Ascending aorta (tissue), 2 donors: ENCODE measurements at regions not wholly inside any gene's neighbourhood (a gene's known extent, or its start where the extent isn't known, plus 50 kb on each side); places are given as distances from the start of the nearest gene placed in this dataset.

Source experiments
- DNase-seq, 2 donors: peaks; one replicate each; pipeline ENCODE4 v3.0.0-alpha.2; 2019; ENCODE audit warnings: low spot score in 2 of 2
- H3K27ac ChIP-seq, 2 donors: fragments of 200-600 bp; sonication (generic); one replicate each; pipeline ENCODE4 v1.5.1; 2016 to 2017; ENCODE audit warnings: mild to moderate bottlenecking in 1 of 2
- H3K27me3 ChIP-seq: fragments of 200-600 bp; sonication (generic); one replicate; pipeline ENCODE4 v1.5.1; 2017
- H3K36me3 ChIP-seq, 2 donors: fragments of 200-600 bp; sonication (generic); one replicate each; pipeline ENCODE4 v1.5.1; 2016
- H3K4me1 ChIP-seq, 2 donors: fragments of 200-600 bp; sonication (generic); one replicate each; pipeline ENCODE4 v1.5.1; 2016 to 2017; ENCODE audit warnings: mild to moderate bottlenecking in 1 of 2
- H3K4me3 ChIP-seq, 2 donors: fragments of 200-600 bp; sonication (generic); one replicate each; pipeline ENCODE4 v1.5.1; 2016 to 2017; ENCODE audit warnings: mild to moderate bottlenecking in 1 of 2
- H3K9me3 ChIP-seq, 2 donors: fragments of 200-600 bp; sonication (generic); one replicate each; pipeline ENCODE4 v1.5.1; 2016
- intact Hi-C: fragments of 100-400 bp; cut with DNase I; formaldehyde crosslinking; loops from one replicate; pipeline ENCODE4 v1.15.1; 2023
- TF ChIP-seq, protein P1 (sequence below), 3 experiments: fragments of 200-600 bp in 2 of 3; fragments of 450-650 bp in 1 of 3; sonication (generic) in 2 of 3; IDR thresholded peaks; one replicate each; pipeline ENCODE4 v1.5.1; 2016 to 2019; ENCODE audit warnings: antibody characterized with exemption in 3 of 3, mild to moderate bottlenecking in 1 of 3, moderate library complexity in 1 of 3

DNA sequence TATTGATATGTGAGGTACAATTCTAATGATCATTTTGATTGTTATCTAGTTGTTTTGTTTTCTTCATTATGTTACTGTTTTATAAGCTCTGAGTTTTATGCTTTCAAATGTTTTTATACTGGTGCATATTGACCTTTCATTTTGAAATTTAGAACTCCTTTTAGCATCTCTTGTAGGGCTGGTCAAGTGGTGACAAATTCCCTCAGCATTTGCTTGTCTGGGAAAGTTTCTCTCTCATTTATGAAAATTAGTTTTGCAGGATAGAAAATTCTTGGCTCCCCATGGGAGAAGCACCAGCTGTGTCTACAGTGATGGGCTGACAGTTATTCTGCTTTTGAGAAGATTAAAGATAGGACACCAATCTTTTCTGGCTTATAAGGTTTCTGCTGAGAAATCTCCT is 105.3 kb upstream of the SPRY1 start:
- TF ChIP-seq, protein P1, sequence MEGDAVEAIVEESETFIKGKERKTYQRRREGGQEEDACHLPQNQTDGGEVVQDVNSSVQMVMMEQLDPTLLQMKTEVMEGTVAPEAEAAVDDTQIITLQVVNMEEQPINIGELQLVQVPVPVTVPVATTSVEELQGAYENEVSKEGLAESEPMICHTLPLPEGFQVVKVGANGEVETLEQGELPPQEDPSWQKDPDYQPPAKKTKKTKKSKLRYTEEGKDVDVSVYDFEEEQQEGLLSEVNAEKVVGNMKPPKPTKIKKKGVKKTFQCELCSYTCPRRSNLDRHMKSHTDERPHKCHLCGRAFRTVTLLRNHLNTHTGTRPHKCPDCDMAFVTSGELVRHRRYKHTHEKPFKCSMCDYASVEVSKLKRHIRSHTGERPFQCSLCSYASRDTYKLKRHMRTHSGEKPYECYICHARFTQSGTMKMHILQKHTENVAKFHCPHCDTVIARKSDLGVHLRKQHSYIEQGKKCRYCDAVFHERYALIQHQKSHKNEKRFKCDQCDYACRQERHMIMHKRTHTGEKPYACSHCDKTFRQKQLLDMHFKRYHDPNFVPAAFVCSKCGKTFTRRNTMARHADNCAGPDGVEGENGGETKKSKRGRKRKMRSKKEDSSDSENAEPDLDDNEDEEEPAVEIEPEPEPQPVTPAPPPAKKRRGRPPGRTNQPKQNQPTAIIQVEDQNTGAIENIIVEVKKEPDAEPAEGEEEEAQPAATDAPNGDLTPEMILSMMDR (IDR thresholded peaks at IDR 0.05): no peak
- Histone ChIP-seq H3K4me1 (no peaks in the 10 kb centered on the region), H3K27me3 (no peaks in the 10 kb centered on the region), H3K9me3 (peaks cover 7 to 22% of the 10 kb centered on the region in 2 donors), H3K27ac (no peak overlapping the region), H3K4me3 (no peak overlapping the region), H3K36me3 (no peaks in the 10 kb centered on the region)
- no peak for DNase-seq
- intact Hi-C loops: no loop called here

GRCh38 chr4:123297836-123298235 is 98.8 kb upstream of the SPRY1 start:
- intact Hi-C loops: no loop called here
- Histone ChIP-seq H3K4me3 (no peak overlapping the region), H3K36me3 (no peaks in the 10 kb centered on the region), H3K27me3 (no peaks in the 10 kb centered on the region), H3K9me3 (no peaks in the 10 kb centered on the region), H3K4me1 (peaks cover 0 to 9% of the 10 kb centered on the region in 2 donors), H3K27ac (no peak overlapping the region)
- DNase-seq: no peak
- TF ChIP-seq, protein P1 (IDR thresholded peaks at IDR 0.05): no peak

GRCh38 chr4:123298261-123298660 is 98.3 kb upstream of the SPRY1 start:
- no peak overlapping the region for H3K27ac ChIP-seq
- TF ChIP-seq, protein P1 (IDR thresholded peaks at IDR 0.05): no peak

DNA sequence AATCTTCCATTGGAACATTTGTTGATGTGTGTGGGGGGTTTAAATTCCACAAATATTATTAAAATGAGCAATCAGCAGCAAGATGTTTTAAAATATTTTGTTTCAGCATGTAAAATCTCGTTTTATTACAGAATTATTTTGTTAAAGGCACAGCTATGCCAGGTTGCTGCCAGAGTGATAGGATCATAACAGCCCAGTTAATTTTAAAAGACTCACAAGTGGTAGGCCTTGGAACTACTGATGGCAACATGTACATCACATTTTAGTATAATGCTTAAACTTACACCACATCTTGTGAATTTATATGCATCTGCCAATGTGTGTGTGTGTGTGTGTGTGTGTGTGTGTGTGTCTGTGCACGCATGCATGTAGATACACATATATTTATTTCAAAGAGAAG is 97.8 kb upstream of the SPRY1 start:
- Histone ChIP-seq H3K27me3 (no peaks in the 10 kb centered on the region), H3K27ac (no peak overlapping the region), H3K4me1 (peaks cover 0 to 9% of the 10 kb centered on the region in 2 donors), H3K4me3 (no peak overlapping the region), H3K9me3 (no peaks in the 10 kb centered on the region), H3K36me3 (no peaks in the 10 kb centered on the region)
- TF ChIP-seq, protein P1 (IDR thresholded peaks at IDR 0.05): no peak
- no peak for DNase-seq
- intact Hi-C loops: no loop called here

More at GRCh38 chr4:123298261-123298660, 98.3 kb upstream of the SPRY1 start:
- intact Hi-C loops: no loop called here
- H3K4me1 ChIP-seq: peaks cover 0 to 9% of the 10 kb centered on the region in 2 donors
- no peak overlapping the region for H3K4me3 ChIP-seq
- H3K36me3 ChIP-seq: no peaks in the 10 kb centered on the region
- no peaks in the 10 kb centered on the region for H3K27me3 ChIP-seq
- no peaks in the 10 kb centered on the region for H3K9me3 ChIP-seq
- no peak for DNase-seq

GRCh38 chr4:123299212-123299691 is 97.3 kb upstream of the SPRY1 start:
- Histone ChIP-seq H3K27me3 (no peaks in the 10 kb centered on the region), H3K9me3 (no peaks in the 10 kb centered on the region), H3K36me3 (no peaks in the 10 kb centered on the region), H3K27ac (no peak overlapping the region), H3K4me3 (no peak overlapping the region), H3K4me1 (peaks cover 0 to 9% of the 10 kb centered on the region in 2 donors)
- intact Hi-C loops: no loop called here
- no peak for DNase-seq
- TF ChIP-seq, protein P1 (IDR thresholded peaks at IDR 0.05): no peak
